T-helper 22 cell (primary cell): ENCODE measurements at regions not wholly inside any gene's neighbourhood (a gene's known extent, or its start where the extent isn't known, plus 50 kb on each side); places are given as distances from the start of the nearest gene placed in this dataset.
"Not testable (repeated sequence)": the region's sequence is repeated elsewhere in the genome, so short reads cannot be mapped to it uniquely, and the experiment has no call there.

ENCODE experiments used
- DNase-seq: peaks from one replicate; pipeline ENCODE4 v3.0.0-alpha.2; 2020; ENCODE audit warnings: low read depth

- DNase-seq, result no peak
Measured at GRCh38 chr5:19064094-19064493, 923.9 kb downstream of the CDH18 start.

GRCh38 chr5:19067741-19068140 lies 920.3 kb downstream of the CDH18 start:
- DNase-seq, result no peak

GRCh38 chr5:19098434-19098833 lies 889.6 kb downstream of the CDH18 start:
- no peak for DNase-seq

GRCh38 chr5:19099195-19099594 lies 888.8 kb downstream of the CDH18 start:
- no peak for DNase-seq

- DNase-seq, result no peak
Measured at GRCh38 chr5:19104948-19105347, 883.1 kb downstream of the CDH18 start.

- no peak for DNase-seq
Measured at GRCh38 chr5:19122923-19123322, 865.1 kb downstream of the CDH18 start.

GRCh38 chr5:19125956-19126713 lies 861.9 kb downstream of the CDH18 start:
- DNase-seq, result no peak

GRCh38 chr5:19140276-19140675 lies 847.7 kb downstream of the CDH18 start:
- no peak for DNase-seq

GRCh38 chr5:19141937-19142524 lies 846.0 kb downstream of the CDH18 start:
- not testable (repeated sequence) for DNase-seq

- DNase-seq, result not testable (repeated sequence)
Measured at GRCh38 chr5:19142713-19143414, 845.1 kb downstream of the CDH18 start.

- DNase-seq, result no peak
Measured at GRCh38 chr5:19143935-19144334, 844.1 kb downstream of the CDH18 start.

GRCh38 chr5:19169426-19169825 lies 818.6 kb downstream of the CDH18 start:
- DNase-seq, result no peak

GRCh38 chr5:19172926-19173470 lies 815.0 kb downstream of the CDH18 start:
- no peak for DNase-seq

GRCh38 chr5:19175776-19176570 lies 812.0 kb downstream of the CDH18 start:
- DNase-seq, result no peak

GRCh38 chr5:19179571-19179970 lies 808.4 kb downstream of the CDH18 start:
- DNase-seq, result no peak

GRCh38 chr5:19189176-19189575 lies 798.8 kb downstream of the CDH18 start:
- no peak for DNase-seq

- DNase-seq, result no peak
Measured at GRCh38 chr5:19193631-19194030, 794.4 kb downstream of the CDH18 start.

- DNase-seq, result no peak
Measured at GRCh38 chr5:19196631-19197030, 791.4 kb downstream of the CDH18 start.

- no peak for DNase-seq
Measured at GRCh38 chr5:19200251-19200650, 787.7 kb downstream of the CDH18 start.

GRCh38 chr5:19208397-19208796 lies 779.6 kb downstream of the CDH18 start:
- DNase-seq, result no peak

- no peak for DNase-seq
Measured at GRCh38 chr5:19210886-19211285, 777.1 kb downstream of the CDH18 start.

GRCh38 chr5:19229179-19229835 lies 758.7 kb downstream of the CDH18 start:
- no peak for DNase-seq
